GM18909 (cell line): ENCODE measurements at regions not wholly inside any gene's neighbourhood (a gene's known extent, or its start where the extent isn't known, plus 50 kb on each side); places are given as distances from the start of the nearest gene placed in this dataset.

ENCODE experiments used
- ATAC-seq: cut with Tn5 transposase; IDR thresholded peaks from one replicate; pipeline ENCODE4 v1.9.1; 2021; ENCODE audit warnings: mild to moderate bottlenecking; ENCODE audit not compliant: unreplicated experiment, poor library complexity

DNA sequence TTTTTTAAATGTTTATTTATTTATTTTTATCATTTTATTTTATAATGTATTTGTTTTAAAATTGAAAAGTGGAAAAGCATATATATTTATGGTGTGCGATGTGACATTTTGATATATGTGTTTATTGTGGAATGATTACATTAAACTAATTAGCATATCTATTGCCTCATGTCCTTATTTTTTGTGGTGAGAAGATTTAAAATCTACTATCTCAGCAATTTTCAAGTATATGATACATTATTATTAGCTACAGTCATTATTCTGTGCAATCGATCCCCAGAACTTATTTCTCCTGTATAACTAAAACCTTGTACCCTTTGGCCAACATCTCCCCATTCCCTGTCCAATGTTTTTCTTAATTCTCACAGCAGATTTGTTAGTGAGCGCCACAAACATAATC, 115.6 kb upstream of the SHH start:
- ATAC-seq: no peak

DNA sequence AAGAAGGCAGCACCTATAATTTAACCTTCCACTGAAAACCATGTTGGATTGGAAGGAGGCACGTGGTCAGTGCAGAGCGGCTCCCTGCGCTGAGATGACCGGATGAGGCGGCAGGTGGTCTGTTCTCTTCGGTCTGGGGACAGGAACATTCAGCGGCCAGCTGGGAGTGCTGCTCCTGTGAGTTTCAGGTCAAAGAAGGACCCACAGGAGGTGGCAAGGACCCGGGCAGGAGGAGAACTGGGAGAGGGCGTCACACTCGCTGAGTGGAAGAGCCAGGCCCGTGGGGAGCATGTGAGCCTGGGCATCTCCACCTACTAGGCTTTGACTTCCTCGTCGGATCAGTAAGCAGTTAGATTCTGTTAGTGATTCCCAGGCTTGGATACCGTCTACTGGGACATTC, 113.4 kb upstream of the SHH start:
- no peak for ATAC-seq

DNA sequence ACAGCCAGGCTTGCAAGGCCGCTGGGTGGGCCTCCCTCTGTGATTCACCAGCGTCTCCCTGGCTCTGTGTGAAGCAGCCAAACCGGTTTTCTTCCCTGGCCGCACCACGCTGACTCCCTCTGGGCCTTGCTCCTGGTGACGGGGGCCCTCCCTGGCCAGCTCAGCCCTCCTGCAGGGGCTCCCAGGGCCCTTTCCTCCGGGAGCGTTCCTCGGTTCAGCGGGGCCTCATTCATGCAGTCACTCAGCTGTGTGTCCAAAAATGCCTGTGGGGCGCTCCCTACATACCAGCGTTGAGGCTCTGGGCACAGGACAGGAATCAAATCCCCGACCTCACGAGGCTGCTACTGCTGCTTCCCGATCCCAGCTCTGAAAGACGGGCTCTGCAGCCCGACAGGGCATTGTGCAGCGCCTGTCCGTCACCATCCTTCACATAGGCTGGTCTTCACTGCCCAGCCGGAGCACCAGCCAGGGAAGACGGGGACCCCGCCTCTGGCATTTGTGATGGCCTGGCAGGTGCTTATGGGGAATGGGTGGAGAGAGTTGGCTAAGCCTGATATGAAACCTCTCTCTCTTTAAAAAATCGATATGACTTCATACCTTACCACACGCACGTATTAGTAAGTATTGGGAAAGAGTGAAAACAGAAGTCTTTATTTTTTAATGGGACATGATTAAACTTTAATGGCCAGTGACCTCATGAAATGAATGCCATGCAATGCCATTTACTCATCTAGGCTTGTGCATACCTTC, 110.0 kb upstream of the SHH start:
- ATAC-seq: no peak

DNA sequence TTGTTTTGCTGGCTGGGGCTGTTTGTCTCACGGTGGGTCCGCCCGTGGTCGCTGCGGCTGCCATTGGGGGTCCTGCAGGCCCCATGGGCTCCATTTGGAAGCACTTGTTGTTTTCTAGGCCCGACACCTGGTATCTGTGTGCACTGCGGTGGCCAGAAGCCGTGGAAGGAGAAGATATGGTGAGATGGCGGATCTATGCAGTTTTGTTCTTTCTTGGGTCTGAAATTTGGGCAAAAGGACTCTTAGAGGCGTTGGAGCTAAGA, 109.5 kb upstream of the SHH start:
- ATAC-seq: no peak

DNA sequence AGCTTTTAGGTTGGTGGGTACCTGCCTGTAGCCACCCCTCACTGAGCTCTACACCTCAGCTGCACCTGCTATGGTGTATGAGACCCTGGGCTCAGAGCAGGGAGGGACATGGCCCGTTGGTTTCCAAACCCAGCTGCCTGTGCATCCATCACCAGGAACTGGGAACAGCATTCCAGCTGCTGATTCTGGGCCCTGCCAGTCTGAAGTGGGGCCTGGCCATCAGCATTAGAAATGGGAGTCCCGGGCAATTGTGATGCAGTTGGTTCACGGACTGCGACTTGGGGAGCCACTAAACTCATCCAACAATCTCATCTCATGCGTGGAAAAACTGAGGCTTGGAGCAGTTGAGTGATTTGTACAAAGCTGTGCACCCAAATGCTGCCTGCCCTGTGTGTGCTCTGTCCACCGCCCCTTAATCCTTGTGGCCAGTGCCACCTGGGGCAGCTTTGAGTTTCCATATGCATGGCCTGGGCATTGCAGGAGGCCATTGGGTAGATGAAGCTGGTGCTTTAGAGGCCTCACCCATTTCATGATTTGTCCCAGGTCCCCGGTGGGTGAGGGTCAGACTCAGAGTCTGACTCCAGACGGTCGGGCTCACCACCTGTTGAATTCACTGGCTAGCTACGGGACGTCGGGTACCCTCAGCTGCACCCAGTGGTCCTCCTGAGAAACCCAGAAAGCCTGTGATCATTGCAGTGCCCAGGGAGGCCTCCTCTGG, 109.0 kb upstream of the SHH start:
- no peak for ATAC-seq

DNA sequence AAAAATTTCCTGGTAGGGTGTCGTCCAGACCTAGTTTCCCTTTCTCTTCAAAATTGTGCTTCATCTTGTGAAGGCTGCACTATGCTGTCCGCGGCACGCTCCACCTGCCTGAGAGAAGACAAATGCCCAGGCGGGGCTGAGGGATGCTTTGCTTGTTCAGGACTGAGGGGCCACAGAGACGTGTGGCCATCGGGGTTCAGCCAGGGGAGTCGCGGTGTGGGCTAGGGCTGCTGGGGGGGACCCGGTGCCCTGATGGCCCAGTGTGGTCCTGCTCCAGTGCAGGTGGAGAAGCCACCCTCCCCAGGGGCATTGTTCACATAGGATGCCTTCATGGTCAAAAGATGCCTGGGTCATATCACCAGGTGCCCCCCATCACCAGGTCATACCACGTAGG, 107.8 kb upstream of the SHH start:
- no peak for ATAC-seq

DNA sequence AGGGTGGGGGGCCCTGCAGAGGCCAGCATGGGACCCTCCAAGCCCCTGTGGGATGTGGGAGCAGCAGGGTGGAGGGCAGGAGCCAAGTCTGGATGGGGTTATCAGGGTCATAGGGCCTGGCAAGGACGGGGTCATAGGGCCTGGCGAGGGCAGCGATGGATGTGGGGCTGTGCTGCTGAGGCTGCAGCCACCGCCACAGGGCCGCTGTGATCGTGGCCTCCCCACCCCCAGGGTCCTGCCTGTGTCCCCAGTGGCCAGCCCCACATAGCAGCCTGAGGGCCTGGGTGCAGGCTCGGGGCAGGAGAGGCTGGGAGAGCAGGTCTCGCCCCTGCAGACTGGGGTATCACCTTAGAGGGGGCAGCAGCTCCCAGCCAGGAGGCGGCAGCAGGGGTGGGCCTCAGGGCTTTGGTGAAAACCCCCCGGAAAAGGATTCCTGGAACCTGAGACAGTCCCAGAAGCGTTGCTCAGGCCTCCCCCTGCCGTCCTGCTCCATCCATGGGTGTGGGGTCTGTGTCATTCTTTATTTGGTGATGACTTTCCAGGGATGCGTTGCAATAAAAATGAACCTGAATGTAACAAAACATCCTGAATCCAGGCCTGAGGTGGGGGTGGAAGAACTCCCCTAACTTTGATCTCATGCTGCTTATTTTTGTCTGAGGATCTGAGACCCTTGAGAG, 107.3 kb upstream of the SHH start:
- no peak for ATAC-seq

DNA sequence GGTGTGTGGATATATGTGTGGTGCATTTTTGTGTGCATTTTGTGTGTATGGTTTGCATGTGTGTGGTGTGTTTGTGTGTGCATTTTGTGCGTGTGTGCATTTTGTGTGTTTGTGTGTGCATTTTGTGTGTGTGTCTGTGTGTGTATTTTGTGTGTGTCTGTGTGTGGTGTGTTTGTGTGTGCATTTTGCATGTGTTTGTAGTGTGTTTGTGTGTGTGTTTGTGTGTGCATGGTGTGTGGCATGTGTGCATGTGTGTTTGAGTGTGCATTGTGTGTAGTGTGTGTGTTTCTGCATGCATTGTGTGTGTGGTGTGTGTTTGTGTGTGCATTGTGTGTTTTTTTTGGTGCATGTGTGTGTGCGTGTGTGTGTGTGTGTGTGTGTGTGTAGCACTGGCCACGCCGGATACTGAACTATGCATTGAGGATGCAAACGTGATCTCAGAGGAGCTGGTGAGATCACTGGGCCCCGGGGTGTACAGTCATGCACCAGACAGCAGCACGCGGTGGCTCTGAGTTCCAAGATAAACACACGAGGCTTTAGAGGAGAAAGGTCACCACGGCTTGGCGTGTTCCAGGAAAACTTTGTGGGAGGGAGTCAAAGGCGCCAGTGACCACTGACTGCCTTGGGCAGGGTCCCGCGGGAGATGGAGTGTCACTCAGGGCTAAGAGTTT, 106.6 kb upstream of the SHH start:
- ATAC-seq: no peak

DNA sequence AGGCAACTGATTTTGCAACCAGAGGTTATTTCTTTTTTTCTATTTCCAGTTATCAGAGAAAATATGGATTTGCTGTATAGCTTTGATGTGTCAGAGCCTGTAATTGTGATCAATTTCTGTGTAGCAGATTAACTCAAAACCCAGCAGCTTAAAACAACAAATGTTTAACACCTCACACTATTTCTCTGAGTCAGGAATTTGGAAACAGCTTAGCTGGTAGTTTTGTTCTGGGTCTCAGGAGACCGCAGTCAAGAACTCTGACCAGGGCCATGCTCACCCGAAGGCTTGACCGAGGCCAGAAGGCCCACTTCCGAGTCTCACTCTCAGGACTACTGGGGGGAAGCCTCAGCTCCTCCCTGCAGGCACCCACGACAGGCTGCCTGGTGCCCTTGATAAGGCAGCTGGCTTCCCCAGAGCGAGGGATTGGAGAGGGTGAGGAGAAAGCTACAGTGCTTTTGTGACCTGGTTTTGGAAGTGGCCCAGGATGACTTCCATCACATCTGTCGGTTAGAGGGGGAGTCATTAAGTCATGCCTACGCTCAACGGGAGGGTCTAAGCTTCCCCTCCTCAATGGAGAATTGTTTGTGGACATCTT, 105.7 kb upstream of the SHH start:
- ATAC-seq: no peak

DNA sequence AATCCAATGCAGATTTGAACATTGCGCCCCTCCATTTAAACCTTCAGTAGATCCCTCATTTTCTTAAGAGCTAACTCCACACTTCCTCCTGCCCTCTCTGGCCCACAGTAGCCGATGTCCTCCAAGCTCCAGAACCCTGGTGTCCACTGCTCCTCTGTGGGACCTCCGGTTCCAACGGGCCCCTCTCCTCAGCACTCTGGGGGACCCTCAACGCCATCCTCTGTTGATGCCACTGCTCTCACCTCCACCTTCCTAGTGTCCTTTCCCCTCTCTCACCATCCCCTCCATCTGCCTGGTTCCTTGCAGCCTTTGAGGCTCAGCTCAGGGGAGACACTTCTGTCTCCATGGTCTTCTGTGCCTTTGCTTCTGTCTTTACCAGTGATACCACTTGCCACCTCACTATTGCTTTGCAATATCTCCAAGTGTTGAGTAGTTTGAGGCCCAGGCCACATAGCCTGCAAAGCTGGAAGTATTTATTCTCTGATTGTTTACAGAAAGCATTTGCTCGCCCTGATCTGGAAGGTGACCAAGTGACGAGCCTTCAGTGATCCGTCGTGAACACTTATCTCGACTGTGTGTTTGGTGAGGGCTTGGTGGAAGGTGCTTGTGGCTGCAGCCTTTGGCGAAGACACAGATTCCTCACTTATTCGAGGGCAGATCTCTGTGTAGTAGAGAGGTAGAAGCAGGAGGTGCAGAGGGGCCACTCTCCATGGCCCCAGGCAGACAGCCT, 104.8 kb upstream of the SHH start:
- ATAC-seq: no peak

DNA sequence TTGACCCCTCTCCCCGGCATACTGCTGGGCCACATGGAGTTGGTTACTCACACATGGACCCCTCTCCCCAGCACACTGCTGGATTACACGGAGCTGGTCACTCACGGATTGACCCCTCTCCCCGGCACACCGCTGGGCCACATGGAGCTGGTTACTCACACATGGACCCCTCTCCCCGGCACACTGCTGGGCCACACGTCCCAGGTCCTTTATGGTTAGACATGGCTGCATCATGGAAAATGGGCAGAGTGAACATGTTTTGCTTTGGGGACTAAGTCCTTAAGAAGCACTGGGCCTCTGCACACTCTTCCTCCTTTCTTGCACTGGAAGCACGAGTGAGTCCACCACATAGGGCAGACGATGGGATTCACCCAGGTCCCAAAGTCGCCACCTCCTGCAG, 102.1 kb upstream of the SHH start:
- ATAC-seq: no peak

DNA sequence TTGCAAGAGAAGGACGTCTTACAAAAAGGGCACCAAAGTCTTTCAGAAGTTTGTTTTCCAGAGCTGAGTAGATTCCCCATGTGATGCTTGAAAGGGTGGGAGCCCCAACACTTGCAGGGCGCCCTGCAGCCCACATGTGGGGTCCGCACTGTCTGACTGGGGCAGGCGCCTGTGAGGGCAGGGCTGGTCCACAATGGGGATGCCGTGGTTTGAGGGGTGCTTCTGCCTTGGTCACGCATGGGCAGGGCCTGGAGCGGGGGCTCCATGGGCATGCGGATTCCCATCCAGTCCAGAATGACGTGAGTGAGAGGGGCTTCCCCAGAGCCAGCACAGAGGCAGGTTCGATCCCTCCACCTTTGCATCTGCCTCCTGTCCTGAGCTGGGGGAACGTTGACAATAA, 101.5 kb upstream of the SHH start:
- no peak for ATAC-seq

DNA sequence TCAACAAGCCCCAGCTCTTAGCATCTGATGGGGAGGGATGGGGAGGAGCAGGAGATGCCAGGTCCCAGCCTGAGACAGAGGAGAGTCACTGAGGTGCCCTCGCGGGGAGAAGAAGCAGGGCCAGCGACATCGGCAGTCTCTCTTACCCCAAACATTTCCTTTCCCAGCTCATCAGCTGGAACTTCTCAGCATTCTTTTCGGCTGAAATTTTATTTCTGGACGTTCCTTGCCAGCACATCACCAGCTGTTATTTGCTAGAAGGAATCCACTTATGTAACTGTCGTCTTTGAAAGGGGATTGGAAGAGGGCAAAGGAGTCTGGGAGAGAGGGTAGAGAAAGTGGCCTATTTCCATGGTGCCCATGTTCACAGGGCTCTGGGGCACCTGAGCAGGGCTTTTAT, 101.0 kb upstream of the SHH start:
- ATAC-seq: no peak

DNA sequence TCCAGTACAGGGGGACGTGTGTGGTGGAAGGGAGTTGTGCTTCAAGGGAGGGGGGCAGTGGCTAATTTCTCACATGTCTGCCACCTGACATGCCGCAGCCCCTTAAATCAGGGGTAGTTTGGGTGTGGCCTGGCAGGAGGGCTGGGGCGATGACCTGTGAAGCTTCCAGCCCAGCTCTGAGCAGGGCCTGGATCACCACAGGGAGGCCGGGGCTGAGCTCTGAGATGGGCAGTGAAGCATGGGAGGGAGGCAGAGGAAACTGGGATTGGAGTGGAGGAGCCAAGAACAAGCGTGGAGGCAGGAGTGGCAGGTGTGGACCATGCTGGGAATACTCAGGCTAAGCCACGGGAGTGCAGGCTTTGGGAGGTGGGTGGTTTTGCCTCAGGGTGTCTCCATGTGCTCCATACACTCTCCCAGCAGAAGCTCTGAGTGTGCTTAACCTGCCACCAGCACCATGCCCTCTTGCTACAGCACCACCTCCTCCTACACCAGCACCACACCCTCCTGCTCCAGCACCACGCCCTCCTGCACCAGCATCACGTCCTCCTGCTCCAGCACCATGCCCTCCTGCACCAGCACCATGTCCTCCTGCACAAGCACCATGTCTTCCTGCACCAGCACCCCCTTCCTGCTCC, 99.3 kb upstream of the SHH start:
- ATAC-seq: no peak

DNA sequence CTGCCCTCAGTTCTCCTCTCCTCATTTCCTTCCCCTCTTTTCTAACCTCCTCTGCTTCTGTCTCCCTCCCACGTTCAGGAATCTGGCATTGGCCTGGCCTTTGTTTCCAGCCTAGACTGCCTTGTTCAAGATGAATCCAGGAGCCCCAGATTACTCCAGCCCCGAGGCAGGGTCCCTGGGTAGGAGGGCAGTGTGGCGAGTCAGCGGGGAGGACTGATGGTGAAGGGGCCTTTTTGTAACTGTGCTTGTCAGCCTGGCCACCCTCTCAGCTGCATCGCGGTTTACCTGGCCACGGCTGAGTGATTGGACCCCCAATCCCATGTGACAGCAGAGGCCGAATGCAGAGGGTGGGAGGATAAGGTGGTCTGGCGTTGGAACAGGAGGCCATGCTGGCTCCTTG, 96.1 kb upstream of the SHH start:
- ATAC-seq: no peak

DNA sequence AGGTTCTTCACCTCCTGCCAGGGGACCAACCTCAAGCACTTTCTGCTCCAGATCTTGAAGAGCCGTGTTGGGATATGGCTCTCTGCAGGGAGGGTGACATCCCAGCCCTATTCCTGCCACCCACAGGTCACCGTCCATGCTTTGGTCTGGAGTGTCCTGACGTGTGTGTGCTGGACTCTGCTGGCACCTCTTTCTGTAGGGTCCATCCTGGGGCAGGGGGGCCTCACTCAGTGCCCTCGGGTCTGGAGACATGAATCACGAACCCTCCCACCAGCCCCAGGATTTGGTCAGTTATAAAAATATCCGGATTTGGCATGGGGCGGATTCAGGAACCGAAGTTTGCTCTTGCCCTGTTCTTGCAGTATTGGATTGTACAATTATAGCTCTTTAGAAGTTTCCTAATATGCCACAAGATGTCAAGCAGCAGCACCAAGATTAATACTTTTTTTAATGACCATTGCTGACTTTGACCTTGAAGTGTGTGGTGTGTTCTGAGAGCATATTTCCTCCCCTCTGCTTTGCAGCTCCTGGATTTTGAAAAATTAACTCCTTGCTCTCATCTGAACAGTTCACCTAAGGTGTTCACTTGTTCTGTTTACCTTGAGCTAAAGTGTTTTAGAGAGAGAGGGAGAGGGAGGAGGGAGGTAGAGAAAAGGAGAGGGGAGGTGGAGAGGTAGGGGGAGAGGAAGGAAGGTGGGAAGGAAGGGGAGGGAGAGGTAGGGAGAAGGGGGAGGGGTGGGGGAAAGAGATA, 95.4 kb upstream of the SHH start:
- ATAC-seq: no peak

DNA sequence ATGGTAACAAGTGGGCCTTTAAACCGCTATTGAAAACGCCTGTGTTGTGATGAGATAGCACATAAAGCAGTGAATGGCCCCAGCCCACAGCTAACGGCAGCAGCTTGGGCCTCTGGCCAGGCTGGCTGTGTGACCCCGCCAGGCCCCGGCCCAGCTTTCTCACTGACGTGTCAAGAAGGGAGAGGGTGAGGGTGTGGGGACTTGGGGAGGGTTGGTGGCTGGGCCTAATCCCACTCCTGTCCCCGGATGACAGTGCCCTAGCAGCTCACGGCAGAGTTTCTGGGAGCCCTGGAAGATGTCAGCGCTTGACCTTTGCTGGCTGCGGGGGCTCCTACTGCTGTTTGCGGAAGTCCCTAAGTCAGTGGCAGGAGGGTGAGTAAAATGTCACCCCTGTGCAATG, 88.9 kb upstream of the SHH start:
- ATAC-seq: no peak

DNA sequence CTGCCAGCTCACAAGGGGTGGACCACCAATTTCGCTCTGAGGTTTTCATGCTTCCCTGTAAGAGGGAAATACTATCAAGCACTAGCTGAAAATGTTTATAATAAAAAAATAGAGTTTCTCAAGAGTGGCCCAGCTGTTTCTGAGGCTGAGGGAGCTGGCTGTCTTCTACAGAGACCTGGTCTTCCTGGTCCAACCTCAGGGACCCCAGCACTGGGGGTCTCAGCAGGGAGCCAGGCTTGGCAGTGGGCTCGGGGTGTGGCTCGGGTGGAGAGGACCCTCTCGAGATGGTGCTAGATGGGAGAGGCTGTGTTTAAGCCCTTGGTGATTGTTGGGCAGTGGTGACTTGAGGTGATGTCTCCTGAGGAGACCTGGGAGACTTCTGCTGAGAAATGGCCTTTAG, 87.3 kb upstream of the SHH start:
- no peak for ATAC-seq

DNA sequence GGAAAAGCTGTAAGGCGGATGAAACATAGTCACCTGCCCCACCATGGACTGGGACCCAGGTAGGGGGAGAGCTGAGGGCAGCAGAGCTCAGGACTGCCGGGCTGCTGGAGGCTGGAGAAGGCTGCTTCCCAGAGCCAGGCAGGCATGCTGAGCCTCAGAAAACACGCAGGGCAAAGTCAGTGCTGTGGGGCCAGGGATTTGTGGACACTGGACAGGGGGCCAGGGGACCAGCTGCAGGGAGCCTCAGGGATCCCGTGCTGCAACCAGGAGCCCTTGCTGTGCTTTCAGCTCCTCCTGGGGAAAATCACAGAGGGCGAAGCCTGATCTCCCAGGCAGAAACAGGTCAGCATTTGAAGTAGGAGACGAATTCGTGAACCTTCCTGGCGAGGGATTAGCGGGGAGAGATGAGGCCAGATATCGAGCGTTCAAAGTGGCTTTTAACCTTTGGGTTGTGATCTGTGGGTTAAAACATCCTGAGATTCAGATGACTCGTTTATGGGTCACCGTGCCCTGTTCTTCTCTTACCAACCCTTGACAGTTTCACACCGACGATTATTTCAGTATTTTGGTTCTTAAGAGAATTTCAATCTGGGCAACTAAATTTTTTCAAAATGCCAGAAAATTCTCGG, 85.6 kb upstream of the SHH start:
- ATAC-seq: no peak
